HEK293 (cell line): ENCODE measurements at regions not wholly inside any gene's neighbourhood (a gene's known extent, or its start where the extent isn't known, plus 50 kb on each side); places are given as distances from the start of the nearest gene placed in this dataset.

Experiments used
- CTCF ChIA-PET: fragments of 350-600 bp; formaldehyde crosslinking; extraction: SDS; loops from one replicate; lab custom pipeline; 2021; ENCODE audit warnings: antibody characterized with exemption; lab: Yijun Ruan, JAX
- POLR2A ChIA-PET: fragments of 300-600 bp; formaldehyde crosslinking; extraction: SDS; loops from one replicate; lab custom pipeline; 2020; ENCODE audit warnings: antibody characterized with exemption, inconsistent platforms; lab: Yijun Ruan, JAX
- H3K27ac ChIP-seq: fragments of 200-500 bp; sonication (Bioruptor generic); 2 replicates; pipeline ENCODE4 v1.5.1; 2014; ENCODE audit warnings: low read depth, low read length, control low read depth, inconsistent platforms; ENCODE audit errors: extremely low read depth
- H3K36me3 ChIP-seq, 2 experiments: fragments of 200-500 bp in 1 of 2; sonication (Bioruptor generic) in 1 of 2; 1 replicate in 1 of 2; 2 replicates in 1 of 2; pipeline ENCODE4 v1.5.1; 2014 to 2017; ENCODE audit warnings: inconsistent platforms in 2 of 2, low read length in 2 of 2; ENCODE audit not compliant: control insufficient read depth in 2 of 2, insufficient read depth in 1 of 2
- H3K4me1 ChIP-seq: fragments of 200-500 bp; sonication (Bioruptor generic); 2 replicates; pipeline ENCODE4 v1.5.1; 2014; ENCODE audit warnings: mild to moderate bottlenecking, low read length, inconsistent platforms; ENCODE audit not compliant: control insufficient read depth, insufficient read depth
- H3K4me3 ChIP-seq: 2 replicates; pipeline ENCODE4 v1.5.1; 2011; ENCODE audit warnings: low read depth, mild to moderate bottlenecking, control low read depth, low read length, moderate library complexity
- H3K9me3 ChIP-seq: fragments of 200-500 bp; sonication (Bioruptor generic); 2 replicates; pipeline ENCODE4 v1.5.1; 2014; ENCODE audit warnings: low read depth, low read length, inconsistent platforms; ENCODE audit not compliant: control insufficient read depth, insufficient read depth
- MEIS1 ChIP-seq: sonication (generic); formaldehyde crosslinking; IDR thresholded peaks from 2 replicates; pipeline ENCODE4 v1.8.1; 2022; ENCODE audit warnings: missing genetic modification reagents, mild to moderate bottlenecking, borderline replicate concordance
- PRDM6 ChIP-seq: fragments of 450-650 bp; formaldehyde crosslinking; IDR thresholded peaks from 2 replicates; pipeline ENCODE4 v1.5.1; 2017; ENCODE audit warnings: missing biosample characterization, missing genetic modification characterization
- SP2 ChIP-seq: fragments of 450-650 bp; formaldehyde crosslinking; IDR thresholded peaks from 2 replicates; pipeline ENCODE4 v1.5.1; 2016; ENCODE audit warnings: missing biosample characterization, missing genetic modification characterization
- SP3 ChIP-seq: fragments of 450-650 bp; formaldehyde crosslinking; IDR thresholded peaks from 2 replicates; pipeline ENCODE4 v1.5.1; 2016; ENCODE audit warnings: missing biosample characterization, missing genetic modification characterization
- TCF7L2 ChIP-seq: IDR thresholded peaks from 2 replicates; pipeline ENCODE4 v1.6.1; 2011; ENCODE audit warnings: low read depth, mild to moderate bottlenecking, inconsistent platforms, low read length, moderate library complexity, borderline replicate concordance
- ZBTB10 ChIP-seq: fragments of 450-650 bp; formaldehyde crosslinking; IDR thresholded peaks from 2 replicates; pipeline ENCODE4 v1.5.1; 2016; ENCODE audit warnings: missing biosample characterization, missing genetic modification characterization
- ZBTB11 ChIP-seq: fragments of 450-650 bp; formaldehyde crosslinking; conservative IDR thresholded peaks from 2 replicates; pipeline ENCODE4 v1.5.1; 2016; ENCODE audit warnings: low read depth, missing biosample characterization, missing genetic modification characterization
- ZBTB26 ChIP-seq: fragments of 450-650 bp; formaldehyde crosslinking; optimal IDR thresholded peaks from 2 replicates; pipeline ENCODE3; 2016; ENCODE audit warnings: missing biosample characterization, mild to moderate bottlenecking, missing genetic modification characterization
- ZBTB49 ChIP-seq: fragments of 450-650 bp; formaldehyde crosslinking; IDR thresholded peaks from 2 replicates; pipeline ENCODE4 v1.5.1; 2016; ENCODE audit warnings: missing biosample characterization, missing genetic modification characterization, low read depth
- ZEB2 ChIP-seq: fragments of 450-650 bp; formaldehyde crosslinking; IDR thresholded peaks from 2 replicates; pipeline ENCODE4 v1.5.1; 2016; ENCODE audit warnings: missing biosample characterization, missing genetic modification characterization
- ZNF138 ChIP-seq: fragments of 450-650 bp; formaldehyde crosslinking; IDR thresholded peaks from 2 replicates; pipeline ENCODE4 v1.5.1; 2016; ENCODE audit warnings: missing biosample characterization, missing genetic modification characterization, borderline replicate concordance
- ZNF211 ChIP-seq: fragments of 450-650 bp; formaldehyde crosslinking; IDR thresholded peaks from 2 replicates; pipeline ENCODE4 v1.5.1; 2016; ENCODE audit warnings: low read depth, missing biosample characterization, missing genetic modification characterization
- ZNF292 ChIP-seq: fragments of 450-650 bp; formaldehyde crosslinking; IDR thresholded peaks from 2 replicates; pipeline ENCODE4 v1.5.1; 2016; ENCODE audit warnings: low read depth, missing biosample characterization, missing genetic modification characterization, borderline replicate concordance
- ZNF510 ChIP-seq: fragments of 450-650 bp; formaldehyde crosslinking; IDR thresholded peaks from 2 replicates; pipeline ENCODE4 v1.5.1; 2018; ENCODE audit warnings: mild to moderate bottlenecking, missing genetic modification characterization, missing biosample characterization; ENCODE audit not compliant: insufficient replicate concordance
- ZNF610 ChIP-seq: fragments of 450-650 bp; formaldehyde crosslinking; IDR thresholded peaks from 2 replicates; pipeline ENCODE4 v1.5.1; 2016; ENCODE audit warnings: missing biosample characterization, missing genetic modification characterization, borderline replicate concordance
- ZNF704 ChIP-seq: fragments of 450-650 bp; formaldehyde crosslinking; IDR thresholded peaks from 2 replicates; pipeline ENCODE4 v1.5.1; 2016; ENCODE audit warnings: missing biosample characterization, missing genetic modification characterization
- ZNF791 ChIP-seq: fragments of 450-650 bp; formaldehyde crosslinking; IDR thresholded peaks from 2 replicates; pipeline ENCODE4 v1.5.1; 2016; ENCODE audit warnings: missing biosample characterization, missing genetic modification characterization

- Histone ChIP-seq H3K27ac (no peak overlapping the region), H3K9me3 (no peaks in the 10 kb centered on the region), H3K4me3 (no peak overlapping the region), H3K36me3 (no peaks in the 10 kb centered on the region), H3K4me1 (no peaks in the 10 kb centered on the region)
- ChIA-PET CTCF (no interaction called here), POLR2A (no interaction called here)
- TF ChIP-seq PRDM6 (tag by site-specific recombination) (no peak), SP3 (tag by site-specific recombination) (no peak), ZNF510 (no peak), ZBTB26 (tag by site-specific recombination) (no peak), ZNF211 (tag by site-specific recombination) (no peak), ZNF791 (tag by site-specific recombination) (no peak)
These were observed 191.3 kb upstream of the CMC1 start for GRCh38 chr3:28050120-28050519.

- CTCF ChIA-PET, result no interaction called here
- Histone ChIP-seq H3K27ac (no peak overlapping the region), H3K4me1 (no peaks in the 10 kb centered on the region), H3K9me3 (no peaks in the 10 kb centered on the region), H3K4me3 (no peak overlapping the region)
- no peak for TF ChIP-seq ZNF292
- TF ChIP-seq ZEB2 (tag by site-specific recombination), result no peak
- no peak for TF ChIP-seq SP2 (tag by site-specific recombination)
- no peak for TF ChIP-seq ZNF138 (tag by site-specific recombination)
- TF ChIP-seq, all 188 proteins: peak for 0
- POLR2A ChIA-PET, result no interaction called here
- no peaks in the 10 kb centered on the region for H3K36me3 ChIP-seq
These were observed 190.5 kb upstream of the CMC1 start for GRCh38 chr3:28050885-28051284.

GRCh38 chr3:28053759-28054158 is 187.7 kb upstream of the CMC1 start:
- Histone ChIP-seq H3K9me3 (no peaks in the 10 kb centered on the region), H3K4me3 (no peak overlapping the region), H3K27ac (no peak overlapping the region), H3K36me3 (no peaks in the 10 kb centered on the region), H3K4me1 (no peaks in the 10 kb centered on the region)
- POLR2A ChIA-PET, result no interaction called here
- CTCF ChIA-PET, result no interaction called here
- TF ChIP-seq ZBTB49 (tag by site-specific recombination), result no peak
- no peak for TF ChIP-seq ZBTB10 (tag by site-specific recombination)
- no peak for TF ChIP-seq MEIS1
- TF ChIP-seq ZNF610 (tag by site-specific recombination), result no peak
- no peak for TF ChIP-seq ZNF704 (tag by site-specific recombination)
- TF ChIP-seq ZBTB11, result no peak
- TF ChIP-seq TCF7L2, result no peak
